Hematopoietic multipotent progenitor cell (in vitro differentiated cells): ENCODE measurements at regions not wholly inside any gene's neighbourhood (a gene's known extent, or its start where the extent isn't known, plus 50 kb on each side); places are given as distances from the start of the nearest gene placed in this dataset.
"Not testable (repeated sequence)": the region's sequence is repeated elsewhere in the genome, so short reads cannot be mapped to it uniquely, and the experiment has no call there.

ENCODE experiments used
- DNase-seq, 3 donors: peaks; one replicate each; pipeline ENCODE4 v3.0.0-alpha.2; 2011 to 2015; ENCODE audit warnings: low read depth in 2 of 3, low spot score in 2 of 3

DNA sequence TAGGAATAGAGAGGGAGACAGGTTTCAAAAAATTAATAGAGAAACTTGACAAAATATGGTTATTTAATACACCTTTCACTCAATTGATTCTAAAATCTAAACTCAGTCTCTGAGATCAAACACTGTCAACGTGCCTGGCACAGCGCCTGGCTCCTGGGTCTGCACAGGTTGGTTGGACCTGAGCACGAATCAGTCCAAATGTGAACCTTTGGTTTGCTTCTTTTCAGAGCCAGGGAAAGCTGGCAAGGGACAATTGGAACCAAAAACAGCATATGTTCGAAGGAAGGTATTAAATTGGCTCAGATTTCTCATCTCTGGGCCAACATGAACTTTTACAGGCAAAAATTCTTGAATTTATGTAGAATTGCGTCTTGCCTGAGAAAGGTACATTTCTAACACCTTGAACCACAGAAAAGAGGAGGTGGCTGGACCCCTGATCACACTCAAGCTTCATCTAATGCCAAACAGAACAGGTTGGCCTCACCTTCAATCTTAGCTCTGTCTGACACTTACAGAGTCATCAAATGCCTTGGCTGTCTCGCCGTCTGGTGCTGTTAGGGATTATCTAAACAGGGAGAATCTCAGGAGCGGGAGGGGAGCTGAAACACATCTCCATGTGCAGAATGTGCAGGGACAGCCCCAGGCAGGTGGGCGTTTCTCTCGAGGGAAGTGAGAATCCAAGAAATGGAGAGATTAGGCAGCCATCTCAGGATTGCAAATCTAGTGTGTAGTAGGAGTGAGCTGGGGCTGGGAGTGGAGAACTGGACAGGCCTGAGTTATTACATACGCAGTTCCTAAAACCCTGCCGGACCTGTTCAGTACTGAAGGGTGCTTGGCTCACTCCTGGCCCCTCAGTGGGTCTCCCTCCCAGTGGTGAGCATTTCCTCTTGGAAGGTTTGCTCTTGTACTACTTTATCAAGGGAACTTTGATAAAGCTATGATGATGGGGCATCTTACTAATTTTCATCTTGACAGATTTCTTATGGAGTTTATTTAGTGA lies 442.2 kb upstream of the B3GAT1 start:
- no peak for DNase-seq

DNA sequence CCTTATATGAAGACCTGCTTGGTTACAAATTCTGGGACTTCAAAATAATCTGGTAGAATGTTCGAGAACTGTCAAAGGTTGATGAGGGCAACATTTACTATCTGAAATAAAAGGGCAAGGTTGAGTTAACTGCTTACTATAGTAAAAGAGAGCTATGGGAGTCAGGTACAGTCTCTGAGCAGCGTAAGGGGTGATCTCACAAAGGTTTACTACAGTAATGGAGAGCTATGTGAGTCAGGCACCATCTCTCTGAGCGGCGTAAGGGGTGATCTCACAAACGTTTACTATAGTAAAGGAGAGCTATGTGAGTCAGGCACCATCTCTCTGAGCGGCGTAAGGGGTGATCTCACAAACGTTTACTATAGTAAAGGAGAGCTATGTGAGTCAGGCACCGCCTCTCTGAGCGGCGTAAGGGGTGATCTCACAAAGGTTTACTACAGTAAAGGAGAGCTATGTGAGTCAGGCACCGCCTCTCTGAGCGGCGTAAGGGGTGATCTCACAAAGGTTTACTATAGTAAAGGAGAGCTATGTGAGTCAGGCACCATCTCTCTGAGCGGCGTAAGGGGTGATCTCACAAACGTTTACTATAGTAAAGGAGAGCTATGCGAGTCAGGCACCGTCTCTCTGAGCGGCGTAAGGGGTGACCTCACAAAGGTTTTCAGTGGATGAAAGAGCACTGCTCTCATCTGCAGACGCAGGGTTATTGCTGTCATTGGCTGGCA lies 439.6 kb upstream of the B3GAT1 start:
- not testable (repeated sequence) for DNase-seq

DNA sequence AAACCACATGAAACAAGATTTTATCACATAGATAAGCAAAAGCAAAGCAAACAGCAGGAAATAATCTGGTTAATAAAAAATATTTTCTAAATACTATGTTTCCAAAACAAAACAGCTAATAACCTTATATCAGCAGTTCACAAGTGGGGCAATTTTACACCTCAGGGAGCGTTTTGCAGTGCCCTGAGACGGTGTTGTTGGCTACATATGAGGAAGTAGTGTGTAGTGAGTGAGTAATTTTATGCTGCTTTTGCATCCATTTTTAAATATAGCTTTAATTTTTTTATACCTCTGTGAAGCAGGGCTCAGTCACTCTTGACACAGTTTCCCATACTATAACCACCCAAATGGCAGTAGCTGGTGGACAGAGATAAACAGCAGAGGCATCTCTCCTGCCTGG lies 438.5 kb upstream of the B3GAT1 start:
- DNase-seq, result no peak

DNA sequence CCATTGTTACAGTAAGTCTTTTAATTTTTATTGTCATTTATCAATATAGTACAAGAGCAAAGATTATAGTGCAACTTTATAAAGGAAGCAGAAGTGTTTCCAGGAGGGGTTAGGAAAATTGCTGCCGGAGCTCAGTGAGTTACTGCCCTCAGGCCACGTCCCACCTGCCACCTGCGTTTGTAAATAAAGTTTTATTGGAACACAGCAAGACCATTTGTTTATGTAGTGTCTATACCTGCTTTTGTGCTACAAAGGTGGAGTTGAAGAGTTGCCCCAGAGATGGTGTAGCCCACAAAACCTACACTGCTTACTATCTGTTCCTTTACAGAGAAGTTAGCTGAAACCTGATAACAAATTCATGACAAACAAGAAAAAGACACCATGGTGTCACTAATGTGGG lies 437.8 kb upstream of the B3GAT1 start:
- DNase-seq, result no peak

DNA sequence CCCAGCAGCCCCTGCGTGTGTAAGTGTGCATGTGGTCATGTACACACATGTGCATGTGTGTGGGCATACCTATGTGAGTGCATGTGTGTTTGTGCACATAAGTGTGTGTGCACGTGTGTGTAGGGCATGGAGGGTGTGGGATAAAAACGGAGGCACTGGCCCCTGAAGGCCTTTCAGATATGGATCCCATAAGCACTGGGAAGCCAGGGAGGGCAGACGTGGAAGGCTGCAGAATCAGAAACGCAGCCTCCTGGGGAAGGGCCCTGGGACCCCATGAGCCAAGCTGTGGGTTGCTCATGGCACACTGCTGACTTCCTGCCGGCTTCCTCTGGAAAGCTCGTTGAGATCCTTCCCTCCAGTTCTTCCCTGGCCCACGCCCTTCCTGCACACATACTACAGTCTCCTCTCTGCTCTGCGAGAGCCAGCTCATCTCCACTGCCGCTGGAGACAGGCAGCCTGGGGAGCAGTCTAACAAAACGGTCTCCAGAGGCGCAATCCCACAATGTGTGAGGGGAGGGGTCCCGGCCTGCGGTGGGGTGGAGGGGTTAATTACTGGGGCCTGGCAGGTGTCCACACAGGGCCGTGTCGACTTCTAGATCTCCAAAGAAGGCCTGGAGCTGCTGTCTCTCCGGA lies 435.2 kb upstream of the B3GAT1 start:
- DNase-seq, result no peak

DNA sequence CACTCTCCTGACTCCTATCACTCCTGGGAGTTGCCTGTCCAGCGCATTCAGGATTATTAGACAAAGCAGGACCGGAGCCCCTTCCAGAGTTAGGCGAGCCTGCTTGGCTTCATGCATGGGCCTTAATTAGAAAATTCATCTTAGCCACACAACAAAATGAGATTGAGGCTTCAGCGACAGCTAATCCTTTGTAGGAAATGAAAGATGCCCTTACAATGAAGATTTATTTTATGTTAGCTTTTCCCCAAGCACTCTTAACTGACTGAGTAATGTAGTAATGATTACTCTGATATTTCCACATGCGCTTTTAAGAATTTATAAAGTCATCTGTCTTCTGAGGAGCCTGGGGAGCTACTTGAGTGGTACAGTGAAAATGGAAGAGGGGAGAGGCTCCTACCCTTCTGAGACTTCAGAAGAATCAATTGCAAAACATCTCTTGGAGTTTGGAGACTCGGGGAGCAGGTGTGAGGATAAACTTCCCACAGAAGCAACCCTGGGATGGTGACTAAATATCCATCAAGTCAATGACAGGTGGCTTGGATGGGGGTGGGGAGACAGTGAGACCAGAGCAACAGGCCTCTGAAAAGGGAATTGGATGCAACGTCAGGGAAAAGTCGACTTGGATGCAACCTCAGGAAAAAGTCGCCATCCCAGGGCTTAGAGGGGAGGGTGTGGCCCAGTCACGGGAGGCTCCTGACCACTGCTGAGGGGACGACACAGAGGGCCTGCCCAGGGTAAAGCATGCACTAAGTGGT lies 434.5 kb upstream of the B3GAT1 start:
- no peak for DNase-seq

DNA sequence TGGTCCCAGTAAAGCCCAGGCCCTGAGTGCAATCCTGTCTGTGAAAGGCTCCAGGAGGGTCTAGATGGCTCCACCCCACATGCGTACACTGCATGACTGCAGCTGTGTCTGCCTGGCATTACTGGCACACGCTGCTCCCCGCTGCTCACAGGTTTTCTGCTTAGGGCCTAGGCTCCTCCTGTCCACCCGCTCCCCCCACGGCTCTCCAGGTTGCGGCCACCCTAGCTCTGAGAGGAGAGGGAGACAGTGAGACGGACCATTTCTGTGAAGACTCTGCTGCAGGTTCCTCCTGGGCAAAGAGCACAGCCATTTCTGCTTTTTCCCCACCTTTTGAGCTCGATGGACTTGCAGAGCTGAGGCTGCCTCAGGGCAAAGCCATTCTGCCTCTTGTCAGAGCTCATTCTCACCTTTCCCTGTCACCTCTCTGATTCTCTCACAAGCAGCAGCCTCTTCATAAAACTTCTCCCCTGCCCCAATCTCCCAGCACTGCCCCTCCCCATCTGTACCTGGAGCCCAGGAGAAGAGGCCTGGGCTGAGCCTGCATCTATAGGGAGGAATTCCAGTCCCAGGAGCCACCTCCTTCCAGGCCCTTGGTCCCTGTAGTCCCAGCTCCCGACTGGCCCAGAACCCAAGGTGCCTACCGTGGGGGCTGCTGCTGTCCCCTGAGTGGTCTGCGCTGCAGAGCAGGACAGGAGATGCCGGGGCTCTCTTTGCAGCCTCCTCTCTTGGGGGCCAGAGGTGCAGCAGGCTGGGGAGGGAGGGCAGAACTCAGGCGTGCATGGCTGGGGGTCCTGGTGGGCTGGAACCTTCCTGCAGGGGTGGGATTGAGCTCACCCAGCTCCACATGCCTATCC lies 433.7 kb upstream of the B3GAT1 start:
- no peak for DNase-seq

DNA sequence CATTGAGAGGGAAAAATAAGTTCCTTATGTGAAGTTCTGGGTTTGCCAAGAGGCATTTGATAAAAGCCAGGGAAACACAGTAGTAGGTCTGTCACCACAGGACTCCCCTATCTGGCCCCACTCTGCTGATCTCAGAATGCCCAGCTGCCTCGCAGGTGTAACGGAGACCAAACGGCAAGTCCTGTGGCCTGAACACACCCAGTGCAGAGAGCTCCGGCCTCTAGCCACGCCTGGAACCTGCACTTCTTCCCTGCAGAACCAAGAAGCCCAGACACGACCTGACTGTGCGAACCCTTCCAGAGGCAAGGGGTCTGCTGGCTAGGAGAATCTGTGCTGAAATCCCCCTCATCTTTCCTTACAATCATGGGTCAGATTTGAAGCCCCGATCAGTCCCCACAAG lies 432.8 kb upstream of the B3GAT1 start:
- DNase-seq, result no peak

DNA sequence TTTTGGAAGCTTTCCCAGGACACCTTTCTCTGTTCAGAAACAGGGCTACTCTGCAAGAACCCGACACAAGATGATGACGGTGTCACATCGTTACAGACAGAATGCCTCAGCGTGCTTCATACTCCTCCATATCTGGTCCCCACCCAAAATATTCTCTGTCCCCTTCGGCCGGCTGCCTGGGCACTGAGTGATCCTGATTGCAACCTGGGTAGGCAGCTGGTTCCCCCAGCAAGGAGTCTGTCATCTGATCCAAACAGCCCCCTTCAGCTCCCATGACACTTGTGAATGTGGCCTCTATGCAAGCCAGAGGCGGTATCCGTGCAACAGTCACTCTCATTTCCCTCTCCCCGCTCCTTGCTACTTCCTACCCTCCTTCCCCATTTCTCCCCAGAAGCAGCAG lies 431.7 kb upstream of the B3GAT1 start:
- DNase-seq, result no peak

DNA sequence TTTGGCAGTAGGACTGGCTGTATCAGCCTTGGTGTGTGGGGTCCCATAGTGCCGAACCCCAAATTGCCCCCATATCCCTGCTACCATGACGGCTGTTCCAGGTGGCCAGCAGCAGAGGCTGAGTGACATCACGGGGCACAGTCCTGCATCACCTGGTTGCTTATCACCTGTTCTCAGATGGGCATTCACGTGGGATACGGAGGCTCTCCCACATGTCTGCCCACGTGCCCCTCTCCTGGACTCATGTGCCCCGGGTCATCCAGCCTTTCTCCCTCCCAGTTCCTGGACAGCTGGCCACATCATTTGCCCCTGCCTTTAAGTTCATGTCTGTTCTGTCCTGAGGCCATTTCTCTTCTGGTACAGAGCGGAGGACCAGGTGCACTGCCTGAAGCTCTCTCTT lies 431.0 kb upstream of the B3GAT1 start:
- DNase-seq, result no peak

DNA sequence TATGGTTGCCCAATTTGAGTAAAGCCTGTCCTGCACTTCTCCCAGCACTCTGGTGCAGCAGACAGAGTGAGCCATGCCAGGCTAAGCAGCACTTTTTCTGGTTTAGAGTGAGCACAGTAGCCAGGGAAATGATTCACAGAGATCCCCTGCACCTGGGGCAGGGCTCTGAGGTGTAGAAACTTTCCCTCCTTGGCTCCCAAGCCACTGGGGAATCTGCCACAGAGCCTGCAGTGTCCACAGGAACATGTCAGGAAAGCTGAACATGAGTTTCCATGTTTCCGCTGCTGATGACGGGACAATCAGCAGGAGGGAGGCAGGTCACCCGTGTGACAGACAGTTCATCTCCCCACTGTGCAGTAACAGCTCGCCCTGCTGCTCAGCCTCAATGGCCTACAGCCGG lies 429.9 kb upstream of the B3GAT1 start:
- DNase-seq, result no peak

DNA sequence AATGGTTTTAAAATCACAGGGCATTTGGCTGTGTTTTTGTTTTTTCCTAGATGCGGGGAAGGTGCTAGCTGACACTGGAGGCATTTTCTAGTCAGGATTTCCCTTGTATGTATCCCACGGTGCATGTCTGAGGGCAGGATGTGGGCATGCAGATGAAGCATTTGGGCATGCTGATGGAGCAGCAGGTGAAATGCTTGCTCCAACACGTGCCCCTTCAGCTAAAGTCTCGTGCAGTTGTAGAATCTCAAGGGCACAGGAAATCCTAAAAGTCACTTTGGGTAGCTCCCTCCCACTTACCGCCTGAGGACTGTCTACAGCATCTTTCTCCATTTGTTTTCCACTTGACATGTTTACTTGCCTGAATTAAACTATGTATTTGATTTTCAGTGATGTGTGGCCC lies 429.4 kb upstream of the B3GAT1 start:
- no peak for DNase-seq

DNA sequence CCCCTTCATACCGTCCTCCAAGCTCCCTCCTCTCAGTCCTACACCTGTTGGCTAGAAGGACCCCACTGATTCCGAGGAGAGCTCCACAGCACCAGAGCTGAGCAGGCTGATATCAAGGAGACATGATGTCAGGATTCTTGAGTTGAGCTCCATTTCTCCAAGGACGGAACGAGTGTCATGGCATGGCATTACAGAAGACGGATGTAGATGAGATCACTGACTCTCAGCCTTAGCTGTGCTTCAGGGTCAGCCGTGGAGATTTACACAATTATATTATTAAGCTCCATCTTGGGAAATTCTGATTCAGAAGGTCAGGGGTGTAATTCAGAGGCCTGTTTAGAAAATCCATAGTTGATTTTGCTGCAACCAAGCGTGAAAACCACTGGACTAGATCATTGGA lies 428.9 kb upstream of the B3GAT1 start:
- DNase-seq, result no peak

DNA sequence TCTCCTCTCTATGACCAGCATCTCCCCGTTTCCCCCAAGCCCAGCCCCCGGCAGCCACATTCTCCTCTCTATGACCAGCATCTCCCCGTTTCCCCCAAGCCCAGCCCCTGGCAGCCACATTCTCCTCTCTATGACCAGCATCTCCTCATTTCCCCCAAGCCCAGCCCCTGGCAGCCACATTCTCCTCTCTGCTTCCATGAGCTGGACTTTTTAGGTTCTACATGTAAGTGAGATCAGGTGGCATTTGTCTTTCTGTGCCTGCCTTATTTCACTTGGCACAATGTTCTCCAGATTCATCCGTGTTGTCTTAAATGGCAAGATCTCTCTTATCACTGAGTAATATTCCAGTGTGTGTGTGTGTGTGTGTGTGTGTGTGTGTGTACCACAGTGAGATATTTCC lies 428.1 kb upstream of the B3GAT1 start:
- DNase-seq, result not testable (repeated sequence)

DNA sequence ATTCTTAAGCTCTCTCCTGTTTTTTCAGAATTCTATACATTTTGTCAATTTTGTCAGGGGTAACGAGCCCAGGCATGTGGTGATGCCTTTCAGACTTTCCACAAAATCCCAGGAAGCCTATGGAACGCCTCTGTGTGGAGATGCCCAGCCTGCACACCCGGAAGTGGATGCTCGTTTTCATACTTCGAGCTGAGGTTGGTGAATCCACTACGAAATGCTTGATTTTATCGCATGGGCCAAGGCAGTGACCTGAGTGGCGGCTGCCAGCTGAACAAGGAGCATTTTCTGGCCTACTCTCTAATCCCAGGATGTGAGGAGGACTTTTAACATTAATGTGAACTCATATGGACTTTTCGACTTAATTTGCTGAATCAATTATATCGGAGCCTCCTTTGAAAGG lies 426.7 kb upstream of the B3GAT1 start:
- no peak for DNase-seq

DNA sequence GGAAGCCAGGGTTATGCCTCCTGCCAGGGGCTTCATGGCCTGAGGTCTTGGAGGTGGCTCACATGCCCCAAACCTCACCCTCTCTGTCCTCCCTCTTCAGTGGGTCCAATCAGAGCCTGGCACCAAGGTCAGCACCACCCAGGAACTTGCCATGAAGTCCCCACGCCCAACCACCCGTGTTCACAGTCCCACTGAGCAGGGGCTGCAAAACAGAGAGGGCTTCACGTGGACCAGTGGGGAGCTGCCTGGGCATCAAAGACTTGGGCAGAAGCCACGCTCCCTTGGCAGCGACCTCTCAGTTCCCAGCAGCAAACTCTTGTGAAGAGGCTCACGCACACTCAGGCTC lies 425.8 kb upstream of the B3GAT1 start:
- DNase-seq, result no peak

DNA sequence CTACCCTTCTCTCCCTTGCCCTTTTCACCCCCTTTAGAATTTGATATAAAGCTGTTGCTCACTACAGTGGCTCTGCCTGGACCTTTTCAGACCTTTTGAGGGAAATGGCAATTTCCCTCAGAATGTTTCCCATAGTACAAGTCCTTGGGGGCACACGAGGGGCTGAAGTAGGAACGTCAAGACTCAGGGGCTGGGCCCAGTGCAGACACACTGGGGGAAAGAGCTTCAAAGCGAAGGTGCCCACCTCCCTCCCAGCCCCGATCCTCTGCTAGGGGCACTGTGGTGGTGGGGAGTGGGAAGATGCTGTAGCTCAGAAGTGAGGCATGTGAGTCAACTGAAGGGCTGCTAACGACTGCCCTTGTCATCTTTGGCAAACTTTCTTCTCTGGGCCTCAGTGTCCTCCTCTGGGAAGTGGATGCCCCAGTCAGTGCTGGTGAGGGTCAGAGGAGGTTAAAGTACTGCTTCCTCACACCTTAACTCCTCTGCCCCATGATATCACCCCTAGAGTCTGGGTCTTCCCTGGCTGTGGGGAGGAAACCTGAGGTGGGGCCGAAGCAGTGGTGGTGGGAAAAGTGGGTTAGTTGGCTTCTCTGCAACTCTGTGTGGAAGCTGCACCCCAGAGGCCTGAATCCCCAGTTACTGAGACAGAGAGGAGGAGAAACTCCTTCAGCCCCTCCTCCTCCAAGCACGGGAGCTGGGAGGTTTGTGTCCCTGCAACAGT lies 425.3 kb upstream of the B3GAT1 start:
- no peak for DNase-seq

DNA sequence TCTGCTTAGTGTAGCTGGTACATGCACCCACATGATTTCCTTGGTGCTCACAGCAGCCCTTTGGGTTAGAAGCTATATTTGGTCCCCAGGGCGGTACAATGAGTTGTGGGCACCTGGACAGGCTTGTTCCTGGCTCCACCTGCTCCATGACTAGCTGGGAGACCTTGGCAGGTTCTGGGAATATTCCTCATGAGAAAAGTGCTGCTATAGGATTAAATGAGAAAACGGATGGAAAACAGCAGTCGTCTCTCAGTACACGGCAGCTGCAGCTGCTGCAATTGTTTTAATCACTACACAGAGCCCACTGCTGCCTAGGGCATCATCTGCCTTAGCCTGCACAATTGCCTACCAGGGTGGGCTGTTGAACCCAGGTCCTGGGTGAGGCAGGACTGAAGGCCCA lies 424.5 kb upstream of the B3GAT1 start:
- no peak for DNase-seq

DNA sequence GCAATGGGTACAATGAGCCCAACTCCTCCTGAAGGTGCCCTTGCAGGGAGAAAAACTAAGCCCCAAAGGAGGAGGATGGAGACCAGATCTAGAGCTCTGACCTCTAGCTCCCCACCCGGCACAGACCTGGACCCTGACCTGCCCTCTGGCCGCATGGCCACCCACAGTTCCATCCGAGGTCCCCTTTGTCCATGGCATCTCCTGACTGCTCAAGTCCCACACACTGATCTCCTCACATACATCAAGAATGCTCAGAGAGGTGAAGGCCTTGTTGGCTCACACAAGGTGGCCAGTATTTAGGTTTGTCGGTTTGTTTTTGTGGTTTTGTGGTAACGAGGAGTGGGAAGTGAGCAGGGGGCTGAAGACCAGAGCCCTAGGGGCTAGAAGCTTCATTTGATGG lies 423.5 kb upstream of the B3GAT1 start:
- no peak for DNase-seq
